Mesenteric fat pad (tissue), 1 donor: ENCODE measurements at regions not wholly inside any gene's neighbourhood (a gene's known extent, or its start where the extent isn't known, plus 50 kb on each side); places are given as distances from the start of the nearest gene placed in this dataset.

Experiments
- DNase-seq: peaks from one replicate; pipeline ENCODE4 v3.0.0-alpha.2; 2020; ENCODE audit warnings: low spot score
- donor health status: DM: yes; HTN: yes; CAD: no.

DNA sequence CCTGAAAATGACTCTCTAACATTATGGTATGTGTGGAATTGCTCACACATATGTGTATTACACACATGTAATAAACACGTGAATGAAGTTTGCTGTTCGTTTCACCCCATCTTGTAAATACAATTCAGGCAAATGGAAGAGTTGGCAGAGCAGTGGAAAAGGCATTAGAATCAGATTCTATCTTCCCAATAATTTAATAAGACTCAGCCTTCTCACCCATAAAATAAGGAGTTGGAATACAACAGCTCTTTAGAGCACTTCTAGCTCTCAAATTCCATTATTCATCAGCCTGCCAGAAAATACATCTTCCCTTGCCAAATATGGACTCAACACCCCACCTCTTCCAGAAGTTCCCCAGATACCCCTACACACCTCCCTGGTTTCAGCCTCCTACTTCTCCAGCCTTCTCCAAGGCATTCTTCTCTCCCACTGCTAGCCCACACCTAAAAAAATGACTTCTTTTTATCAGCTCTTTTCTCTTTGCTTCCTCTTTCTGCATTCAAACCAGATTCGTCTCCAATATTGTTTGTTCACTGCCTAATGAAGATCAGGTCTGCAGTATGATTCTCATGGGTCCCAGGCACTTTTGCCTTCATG is 66.2 kb upstream of the DYRK2 start:
- no peak for DNase-seq

DNA sequence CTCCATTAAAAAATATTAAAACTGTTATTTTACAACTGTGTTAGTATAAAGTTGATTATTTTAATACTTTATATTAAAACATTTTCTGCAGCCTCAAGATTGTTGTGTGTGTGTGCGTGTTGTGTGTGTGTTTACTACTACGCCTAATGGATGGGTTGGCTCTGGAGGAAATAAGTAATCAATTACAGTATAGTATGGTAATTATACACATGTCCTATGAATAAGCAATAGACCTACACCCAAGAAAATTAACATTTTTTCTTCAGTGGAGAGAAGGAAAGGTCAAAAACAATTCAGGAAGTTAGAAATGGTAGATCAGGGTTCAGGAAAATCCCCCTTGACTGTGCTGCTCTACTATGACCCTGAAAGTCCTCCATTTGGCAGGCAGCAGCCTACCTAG is 65.7 kb upstream of the DYRK2 start:
- no peak for DNase-seq

- no peak for DNase-seq
Measured at GRCh38 chr12:67586951-67587350, 61.6 kb upstream of the DYRK2 start.

DNA sequence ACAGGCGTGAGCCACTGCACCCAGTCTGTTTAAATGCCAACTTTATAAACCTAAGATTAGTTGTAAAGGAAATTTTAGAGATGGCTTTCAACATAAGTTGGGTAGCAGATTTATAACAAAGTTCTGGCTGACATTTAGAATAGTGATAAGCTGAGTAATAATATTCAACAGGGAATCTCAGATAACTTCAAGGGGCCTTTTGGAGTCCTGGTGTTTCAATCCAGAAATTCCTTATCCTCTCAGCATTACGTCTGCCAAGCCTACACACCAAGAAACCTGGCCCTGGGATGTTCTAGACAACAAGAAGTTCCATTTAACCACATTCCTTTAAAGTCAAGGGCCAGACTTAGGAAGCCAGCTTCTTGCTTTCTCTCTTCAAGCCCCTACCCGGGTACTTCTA is 59.5 kb upstream of the DYRK2 start:
- no peak for DNase-seq

GRCh38 chr12:67590149-67590790 is 58.3 kb upstream of the DYRK2 start:
- no peak for DNase-seq

DNA sequence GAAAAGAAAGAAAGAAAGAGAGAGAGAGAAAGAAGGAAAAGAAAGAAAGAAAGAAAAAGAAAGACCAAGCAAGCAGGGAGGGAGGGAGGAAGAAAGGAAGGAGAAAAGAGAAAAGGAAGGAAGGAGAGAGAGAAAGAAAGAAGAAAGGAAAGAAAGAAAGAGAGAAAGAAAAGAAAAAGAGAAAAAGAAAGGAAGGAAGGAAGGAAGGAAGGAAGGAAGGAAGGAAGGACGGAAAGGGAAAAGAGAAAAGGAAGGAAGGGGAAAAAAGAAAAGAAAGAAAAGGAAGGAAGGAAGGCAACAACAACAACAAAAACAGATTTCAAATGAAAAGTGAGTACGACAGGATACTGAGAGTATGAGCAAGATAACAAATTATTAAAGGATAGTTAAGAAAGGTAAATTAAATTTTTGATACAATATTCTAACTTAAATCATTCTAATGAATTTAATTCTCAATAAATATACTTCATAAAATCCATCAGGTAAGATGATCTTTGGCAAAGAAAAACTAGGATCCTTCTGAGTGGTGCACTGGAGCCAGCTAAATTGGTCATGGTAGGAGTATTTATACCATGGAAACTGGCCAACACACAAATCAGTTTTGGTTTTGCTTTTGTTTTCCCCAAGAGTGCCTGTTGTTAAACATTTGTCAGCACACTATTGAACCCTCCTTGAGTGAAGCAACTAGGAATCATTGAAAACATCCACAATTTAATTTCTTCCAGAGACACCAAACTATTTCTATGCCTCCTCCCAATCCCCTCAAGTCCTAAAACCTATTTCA is 56.1 kb upstream of the DYRK2 start:
- DNase-seq, result no peak

DNA sequence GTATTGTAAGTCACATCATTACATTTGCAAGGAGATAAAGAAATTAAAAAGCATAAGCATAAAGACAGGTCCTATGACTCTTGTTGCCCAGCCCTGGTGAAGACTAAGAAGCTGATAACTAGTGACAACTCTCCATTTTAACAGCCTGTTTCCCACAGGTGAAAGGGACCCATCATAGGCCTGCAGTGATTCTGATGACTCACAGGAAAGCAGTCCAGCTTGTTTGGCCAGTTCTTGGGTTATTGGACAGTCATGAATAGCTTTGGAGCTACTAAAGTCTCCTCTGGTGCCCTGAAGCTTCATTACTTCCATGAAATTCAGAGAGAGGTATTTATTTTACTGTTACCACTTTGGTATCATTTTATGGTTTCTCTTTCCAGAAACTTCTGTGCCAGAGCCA is 55.5 kb upstream of the DYRK2 start:
- no peak for DNase-seq

GRCh38 chr12:67593461-67594330 is 54.8 kb upstream of the DYRK2 start:
- DNase-seq, result no peak

- DNase-seq, result no peak
Measured at GRCh38 chr12:67594888-67595287, 53.7 kb upstream of the DYRK2 start.

DNA sequence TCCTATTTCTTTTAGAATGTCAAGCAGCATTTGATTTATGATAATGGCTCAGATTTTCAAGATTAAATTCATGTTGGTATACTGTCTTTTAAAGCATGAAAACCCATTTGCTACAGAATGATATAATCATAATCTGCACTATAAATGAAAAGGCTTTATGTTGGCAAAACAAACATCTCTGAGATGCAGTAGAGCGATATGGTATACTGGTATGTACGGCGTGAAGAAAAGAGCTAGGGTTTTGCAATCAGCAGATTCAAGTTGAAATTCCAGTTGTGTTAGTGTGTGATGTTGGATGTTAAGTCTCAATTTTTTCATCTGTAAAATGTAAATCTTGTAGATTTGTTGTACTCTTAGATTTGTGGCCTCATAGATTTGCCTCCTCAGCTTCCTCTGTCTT is 53.2 kb upstream of the DYRK2 start:
- no peak for DNase-seq

DNA sequence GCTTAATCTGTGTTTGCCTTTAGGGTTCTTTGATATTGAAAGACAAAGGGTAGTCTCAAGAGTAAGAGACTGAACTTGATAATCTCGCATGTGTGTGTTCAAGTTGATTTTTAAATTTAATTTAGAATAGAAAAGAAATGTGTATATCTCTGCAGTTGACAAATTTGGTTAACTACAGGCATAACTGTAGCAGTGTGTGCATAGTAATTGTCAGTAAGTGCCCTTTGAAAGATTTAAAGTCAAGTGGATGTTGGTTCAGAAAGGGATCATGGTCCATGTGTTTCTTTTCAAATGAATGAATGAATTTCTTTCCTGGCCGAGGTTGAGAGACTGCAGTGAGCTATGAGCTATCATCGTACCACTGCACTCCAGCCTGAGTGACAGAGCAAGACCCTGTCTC is 49.9 kb upstream of the DYRK2 start:
- no peak for DNase-seq
